IMR-90 (cell line): ENCODE measurements at regions not wholly inside any gene's neighbourhood (a gene's known extent, or its start where the extent isn't known, plus 50 kb on each side); places are given as distances from the start of the nearest gene placed in this dataset.

Experiments
- ATAC-seq: fragments of 200-7000 bp; cut with Tn5 transposase; 2 replicates; pipeline ENCODE4 v1.9.1; 2020; ENCODE audit warnings: low read depth, mild to moderate bottlenecking, moderate library complexity
- BruUV-seq: library from RNA; stranded (reverse); fragments of 400-500 nt; replicated peaks from 2 replicates; lab custom pipeline; 2021; lab: Mats Ljungman, UMichigan
- CTCF ChIA-PET: fragments of 300-600 bp; formaldehyde crosslinking; extraction: SDS; loops from one replicate; lab custom pipeline; 2021; ENCODE audit warnings: antibody characterized with exemption; lab: Yijun Ruan, JAX
- POLR2A ChIA-PET: fragments of 300-600 bp; sonication (Branson Sonifier 250); formaldehyde crosslinking; loops from one replicate; lab custom pipeline; 2022; ENCODE audit warnings: antibody characterized with exemption; ENCODE audit not compliant: unreplicated experiment; lab: Charles Lee
- DNase-seq: peaks from one replicate; pipeline ENCODE4 v3.0.0; 2013
- H2AFZ ChIP-seq: replicated peaks from 2 replicates; pipeline ENCODE3; 2013; ENCODE audit warnings: low read length, mild to moderate bottlenecking; ENCODE audit not compliant: poor library complexity
- H2AK5ac ChIP-seq: 2 replicates; pipeline ENCODE4 v1.6.1; 2013; ENCODE audit warnings: low read depth, low read length, inconsistent platforms
- H2AK9ac ChIP-seq: replicated peaks from 2 replicates; pipeline ENCODE3; 2013; ENCODE audit warnings: mild to moderate bottlenecking, low read depth, low read length, moderate library complexity; ENCODE audit not compliant: poor library complexity
- H2BK120ac ChIP-seq: 2 replicates; pipeline ENCODE4 v1.6.1; 2013; ENCODE audit warnings: low read depth, low read length, inconsistent platforms
- H2BK15ac ChIP-seq: 3 replicates; pipeline ENCODE4 v1.6.1; 2013; ENCODE audit warnings: low read depth, low read length, inconsistent platforms
- H2BK20ac ChIP-seq: 2 replicates; pipeline ENCODE4 v1.6.1; 2013; ENCODE audit warnings: low read depth, mild to moderate bottlenecking, inconsistent platforms, low read length, moderate library complexity
- H2BK5ac ChIP-seq: 2 replicates; pipeline ENCODE4 v1.6.1; 2013; ENCODE audit warnings: mild to moderate bottlenecking, low read depth, low read length, inconsistent platforms; ENCODE audit not compliant: poor library complexity, severe bottlenecking
- H3K14ac ChIP-seq: replicated peaks from 2 replicates; pipeline ENCODE4 v1.6.1; 2013; ENCODE audit warnings: low read depth, low read length, inconsistent platforms
- H3K18ac ChIP-seq: 2 replicates; pipeline ENCODE4 v1.6.1; 2013; ENCODE audit warnings: low read depth, low read length, control low read depth
- H3K23ac ChIP-seq: 2 replicates; pipeline ENCODE4 v1.6.1; 2013; ENCODE audit warnings: low read depth, low read length, inconsistent platforms
- H3K27ac ChIP-seq: 2 replicates; pipeline ENCODE4 v1.5.1; 2013; ENCODE audit warnings: mild to moderate bottlenecking, control low read depth, low read length; ENCODE audit not compliant: insufficient read depth
- H3K27me3 ChIP-seq: 2 replicates; pipeline ENCODE4 v1.6.1; 2013; ENCODE audit warnings: low read length; ENCODE audit not compliant: control insufficient read depth, insufficient read depth
- H3K36me3 ChIP-seq: 2 replicates; pipeline ENCODE4 v1.6.1; 2013; ENCODE audit warnings: low read length, mixed read lengths; ENCODE audit not compliant: control insufficient read depth, insufficient read depth
- H3K4ac ChIP-seq: 2 replicates; pipeline ENCODE4 v1.6.1; 2013; ENCODE audit warnings: low read depth, low read length, inconsistent platforms
- H3K4me1 ChIP-seq: 2 replicates; pipeline ENCODE4 v1.6.1; 2013; ENCODE audit warnings: low read length, mixed read lengths; ENCODE audit not compliant: control insufficient read depth, insufficient read depth
- H3K4me2 ChIP-seq: 2 replicates; pipeline ENCODE4 v1.6.1; 2013; ENCODE audit warnings: low read depth, mild to moderate bottlenecking, control low read depth, low read length, moderate library complexity
- H3K4me3 ChIP-seq: 2 replicates; pipeline ENCODE4 v1.5.1; 2013; ENCODE audit warnings: low read depth, mild to moderate bottlenecking, control low read depth, low read length, moderate library complexity; ENCODE audit not compliant: insufficient read depth
- H3K56ac ChIP-seq: 2 replicates; pipeline ENCODE4 v1.6.1; 2013; ENCODE audit warnings: low read length, inconsistent platforms; ENCODE audit not compliant: insufficient read depth; ENCODE audit errors: extremely low read depth
- H3K79me1 ChIP-seq, 2 experiments: 2 replicates each; pipeline ENCODE4 v1.6.1; 2013; ENCODE audit warnings: low read length in 2 of 2, inconsistent platforms in 1 of 2, low read depth in 1 of 2
- H3K9ac ChIP-seq: 2 replicates; pipeline ENCODE4 v1.6.1; 2013; ENCODE audit warnings: low read depth, low read length, control low read depth
- H3K9me1 ChIP-seq: 2 replicates; pipeline ENCODE4 v1.6.1; 2013; ENCODE audit warnings: low read length, inconsistent platforms; ENCODE audit not compliant: insufficient read depth
- H3K9me3 ChIP-seq: 2 replicates; pipeline ENCODE4 v1.6.1; 2013; ENCODE audit warnings: low read length; ENCODE audit not compliant: control insufficient read depth, insufficient read depth
- H4K20me1 ChIP-seq: 2 replicates; pipeline ENCODE4 v1.6.1; 2013; ENCODE audit warnings: low read length, inconsistent platforms; ENCODE audit not compliant: insufficient read depth
- H4K5ac ChIP-seq: 2 replicates; pipeline ENCODE4 v1.6.1; 2013; ENCODE audit warnings: mild to moderate bottlenecking, low read depth, low read length, control low read depth
- H4K8ac ChIP-seq, 2 experiments: 2 replicates each; pipeline ENCODE4 v1.6.1; 2013; ENCODE audit warnings: low read depth in 2 of 2, low read length in 2 of 2, control low read depth in 1 of 2, inconsistent platforms in 1 of 2
- H4K91ac ChIP-seq: 2 replicates; pipeline ENCODE4 v1.6.1; 2013; ENCODE audit warnings: low read depth, low read length, inconsistent platforms; ENCODE audit not compliant: insufficient read depth
- BHLHE40 ChIP-seq: fragments of 150-350 bp; IDR thresholded peaks from 2 replicates; pipeline ENCODE4 v1.6.1; 2016; ENCODE audit warnings: mild to moderate bottlenecking, low read depth, low read length
- CEBPB ChIP-seq: IDR thresholded peaks from 2 replicates; pipeline ENCODE4 v1.6.1; 2012; ENCODE audit warnings: low read depth, low read length, improper control_type of control experiment
- CHD1 ChIP-seq: IDR thresholded peaks from 2 replicates; pipeline ENCODE4 v1.6.1; 2012; ENCODE audit warnings: low read depth, low read length, improper control_type of control experiment
- CTCF ChIP-seq: conservative IDR thresholded peaks from 2 replicates; pipeline ENCODE4 v1.5.1; 2012; ENCODE audit warnings: mild to moderate bottlenecking, low read depth, low read length, improper control_type of control experiment
- FOS ChIP-seq: fragments of 150-350 bp; IDR thresholded peaks from 2 replicates; pipeline ENCODE4 v1.6.1; 2016; ENCODE audit warnings: low read depth, low read length
- MAFK ChIP-seq: IDR thresholded peaks from 2 replicates; pipeline ENCODE4 v1.6.1; 2012; ENCODE audit warnings: low read depth, low read length, improper control_type of control experiment
- MAZ ChIP-seq: IDR thresholded peaks from 2 replicates; pipeline ENCODE4 v1.6.1; 2012; ENCODE audit warnings: low read depth, mild to moderate bottlenecking, low read length, improper control_type of control experiment, moderate library complexity, borderline replicate concordance
- MXI1 ChIP-seq: IDR thresholded peaks from 2 replicates; pipeline ENCODE4 v1.6.1; 2012; ENCODE audit warnings: low read depth, mild to moderate bottlenecking, low read length, moderate library complexity, borderline replicate concordance
- NFE2L2 ChIP-seq: fragments of 150-350 bp; IDR thresholded peaks from 2 replicates; pipeline ENCODE4 v1.6.1; 2016; ENCODE audit warnings: low read depth, mild to moderate bottlenecking, low read length
- POLR2A ChIP-seq: IDR thresholded peaks from 2 replicates; pipeline ENCODE4 v1.6.1; 2012; ENCODE audit warnings: mild to moderate bottlenecking, low read depth, low read length
- RAD21 ChIP-seq: IDR thresholded peaks from 2 replicates; pipeline ENCODE4 v1.6.1; 2012; ENCODE audit warnings: low read length, improper control_type of control experiment
- RCOR1 ChIP-seq: IDR thresholded peaks from 2 replicates; pipeline ENCODE4 v1.6.1; 2012; ENCODE audit warnings: mild to moderate bottlenecking, low read length, improper control_type of control experiment; ENCODE audit not compliant: insufficient replicate concordance
- RFX5 ChIP-seq: IDR thresholded peaks from 2 replicates; pipeline ENCODE4 v1.8.0; 2012; ENCODE audit warnings: low read depth, mild to moderate bottlenecking, low read length, moderate library complexity
- SMC3 ChIP-seq: fragments of 150-350 bp; IDR thresholded peaks from 2 replicates; pipeline ENCODE4 v1.6.1; 2016; ENCODE audit warnings: low read depth, mild to moderate bottlenecking, antibody characterized with exemption, low read length, moderate library complexity
- USF2 ChIP-seq: fragments of 150-350 bp; IDR thresholded peaks from 2 replicates; pipeline ENCODE4 v1.6.1; 2017; ENCODE audit warnings: mild to moderate bottlenecking, antibody characterized with exemption, low read length, low read depth
- WGBS, 2 experiments: methylation state at CpG; one replicate each; pipeline versions ENCODE4 v1.1.5 to v1.1.7; 2013; ENCODE audit warnings: missing lambda C conversion rate in 2 of 2; ENCODE audit not compliant: insufficient read length in 1 of 2; ENCODE audit errors: extremely low coverage in 2 of 2; 5-methylcytosine and 5-hydroxymethylcytosine counted together
- dilution Hi-C: fragments of 300-500 bp; cut with HindIII; formaldehyde crosslinking; loops from one replicate; pipeline ENCODE4 v1.14.3; 2018; ENCODE audit warnings: low sequenced_read_pairs; ENCODE audit not compliant: unreplicated experiment
- in situ Hi-C: fragments of 300-500 bp; cut with MboI; formaldehyde crosslinking; loops from 3 replicates; pipeline ENCODE4 v1.14.3; 2019; ENCODE audit warnings: low sequenced_read_pairs, inconsistent platforms, mixed read lengths
- intact Hi-C: fragments of 100-400 bp; cut with micrococcal nuclease; formaldehyde crosslinking; loops from 2 replicates; pipeline ENCODE4 v1.10.0; 2022
- TF ChIP-seq, protein P1 (sequence below): fragments of 150-350 bp; IDR thresholded peaks from 2 replicates; pipeline ENCODE4 v1.6.1; 2016; ENCODE audit warnings: low read depth, mild to moderate bottlenecking, low read length, moderate library complexity, borderline replicate concordance

DNA sequence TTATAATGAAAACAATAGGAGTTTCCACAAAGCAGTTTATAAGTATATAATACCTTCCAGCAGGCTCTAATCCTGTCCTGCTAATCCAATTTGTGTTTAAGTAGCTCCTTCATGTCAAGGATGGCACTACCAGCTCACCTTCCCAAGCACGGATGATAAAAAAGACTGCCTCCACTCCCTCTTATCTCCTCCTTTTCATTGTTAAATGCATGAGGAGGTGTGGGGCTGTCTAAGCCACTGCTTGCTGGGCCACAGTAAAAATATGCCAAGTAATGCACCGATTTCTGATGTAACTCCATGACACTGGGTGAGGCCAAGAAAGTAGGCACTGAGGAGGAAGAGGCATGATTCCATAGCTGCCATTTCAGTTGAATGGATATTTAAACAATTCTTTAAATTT is 193.1 kb downstream of the ZIC5 start:
- Histone ChIP-seq H3K14ac (no peak overlapping the region), H4K5ac (no peak overlapping the region), H3K4me2 (no peak overlapping the region), H3K27ac (no peak overlapping the region), H3K4me1 (no peaks in the 10 kb centered on the region), H4K8ac (no peak overlapping the region), H2BK120ac (no peak overlapping the region), H2BK5ac (no peak overlapping the region), H3K56ac (no peak overlapping the region), H3K18ac (no peak overlapping the region), H3K9ac (no peak overlapping the region), H2AFZ (no peak overlapping the region), H4K91ac (no peak overlapping the region), H4K20me1 (no peaks in the 10 kb centered on the region), H3K36me3 (no peaks in the 10 kb centered on the region), H3K9me3 (peaks cover 2% of the 10 kb centered on the region; the same call in 1 of the 2 replicates), H3K79me1 (no peaks in the 10 kb centered on the region), H3K9me1 (no peaks in the 10 kb centered on the region), H3K4me3 (no peak overlapping the region), H3K4ac (no peak overlapping the region), H3K27me3 (no peaks in the 10 kb centered on the region), H3K23ac (no peak overlapping the region), H2AK5ac (no peak overlapping the region), H2AK9ac (no peak overlapping the region), H2BK20ac (no peak overlapping the region), H2BK15ac (no peak overlapping the region)
- in situ Hi-C loops (no loop called here), intact Hi-C loops (no loop called here), dilution Hi-C loops (no loop called here)
- ATAC-seq (no peak), DNase-seq (no peak)
- BruUV-seq: no TSS peak
- TF ChIP-seq CHD1 (no peak), RFX5 (no peak), BHLHE40 (no peak), USF2 (no peak), SMC3 (no peak), MXI1 (no peak), POLR2A (no peak), CEBPB (no peak), RCOR1 (no peak), NFE2L2 (no peak), MAFK (no peak), MAZ (no peak), CTCF (no peak), FOS (no peak), RAD21 (no peak)
- TF ChIP-seq, protein P1, sequence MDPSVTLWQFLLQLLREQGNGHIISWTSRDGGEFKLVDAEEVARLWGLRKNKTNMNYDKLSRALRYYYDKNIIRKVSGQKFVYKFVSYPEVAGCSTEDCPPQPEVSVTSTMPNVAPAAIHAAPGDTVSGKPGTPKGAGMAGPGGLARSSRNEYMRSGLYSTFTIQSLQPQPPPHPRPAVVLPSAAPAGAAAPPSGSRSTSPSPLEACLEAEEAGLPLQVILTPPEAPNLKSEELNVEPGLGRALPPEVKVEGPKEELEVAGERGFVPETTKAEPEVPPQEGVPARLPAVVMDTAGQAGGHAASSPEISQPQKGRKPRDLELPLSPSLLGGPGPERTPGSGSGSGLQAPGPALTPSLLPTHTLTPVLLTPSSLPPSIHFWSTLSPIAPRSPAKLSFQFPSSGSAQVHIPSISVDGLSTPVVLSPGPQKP: no peak
- WGBS, 2 experiments: no CpG with 5 or more reads among the region's 2 CpGs
- CTCF ChIA-PET: interaction anchor here (0.6 kb wide), 1 partner anchor 212 kb away, joined by 3 read pairs; no protein-coding TSS in a partner anchor
- POLR2A ChIA-PET: interaction anchor here (0.6 kb wide), 1 partner anchor 1057 kb away, joined by 4 read pairs; no protein-coding TSS in a partner anchor
